Tibial artery (tissue), 4 donors: ENCODE measurements at regions not wholly inside any gene's neighbourhood (a gene's known extent, or its start where the extent isn't known, plus 50 kb on each side); places are given as distances from the start of the nearest gene placed in this dataset.

Experiments used
- DNase-seq, 2 donors: peaks; one replicate each; pipeline ENCODE4 v3.0.0-alpha.2; 2019
- H3K27ac ChIP-seq, 2 donors: fragments of 200-600 bp; sonication (generic) in 1 of 2; 1 replicate in 1 of 2; 2 replicates in 1 of 2; pipeline ENCODE4 v1.5.1; 2018 to 2019; ENCODE audit warnings: mild to moderate bottlenecking in 1 of 2
- H3K27me3 ChIP-seq, 2 donors: fragments of 200-600 bp; sonication (generic) in 1 of 2; one replicate each; pipeline versions ENCODE4 v1.5.1 to v1.6.0; 2016 to 2019
- H3K36me3 ChIP-seq, 3 donors: fragments of 200-600 bp; sonication (generic) in 2 of 3; one replicate each; pipeline ENCODE4 v1.5.1; 2016 to 2019; ENCODE audit warnings: mild to moderate bottlenecking in 2 of 3
- H3K4me1 ChIP-seq, 4 donors: fragments of 200-600 bp; sonication (generic) in 2 of 4; 1 replicate in 3 of 4; 2 replicates in 1 of 4; pipeline ENCODE4 v1.5.1; 2016 to 2019
- H3K4me3 ChIP-seq, 2 donors: fragments of 200-600 bp; sonication (generic) in 1 of 2; 1 replicate in 1 of 2; 2 replicates in 1 of 2; pipeline ENCODE4 v1.5.1; 2018 to 2019; ENCODE audit warnings: mild to moderate bottlenecking in 2 of 2
- H3K9me3 ChIP-seq, 3 donors: fragments of 200-600 bp; sonication (generic) in 1 of 3; one replicate each; pipeline ENCODE4 v1.5.1; 2016 to 2019
- CTCF ChIP-seq, 2 experiments: fragments of 200-600 bp in 1 of 2; fragments of 450-650 bp in 1 of 2; IDR thresholded peaks; one replicate each; pipeline ENCODE4 v1.5.1; 2017 to 2019; ENCODE audit warnings: antibody characterized with exemption in 2 of 2, mild to moderate bottlenecking in 1 of 2, moderate library complexity in 1 of 2
- intact Hi-C: fragments of 100-400 bp; cut with DNase I; formaldehyde crosslinking; loops from one replicate; pipeline ENCODE4 v1.15.0; 2023; ENCODE audit warnings: low total_unique reads

GRCh38 chr16:48471435-48471834 lies 86.2 kb upstream of the SIAH1 start:
- peaks cover 0 to 7% (median 0%) of the 10 kb centered on the region in 3 donors for H3K9me3 ChIP-seq
- H3K27ac ChIP-seq: no peak overlapping the region
- H3K4me1 ChIP-seq: no peaks in the 10 kb centered on the region
- no peak for TF ChIP-seq CTCF (IDR thresholded peaks at IDR 0.05)
- no peaks in the 10 kb centered on the region for H3K36me3 ChIP-seq
- intact Hi-C loops: no loop called here
- H3K4me3 ChIP-seq: no peak overlapping the region
- DNase-seq: no peak
- H3K27me3 ChIP-seq: no peaks in the 10 kb centered on the region

- TF ChIP-seq CTCF (IDR thresholded peaks at IDR 0.05): no peak
- DNase-seq: no peak
- Histone ChIP-seq H3K27me3 (no peaks in the 10 kb centered on the region), H3K36me3 (no peaks in the 10 kb centered on the region), H3K4me1 (no peaks in the 10 kb centered on the region), H3K4me3 (no peak overlapping the region), H3K27ac (no peak overlapping the region), H3K9me3 (peaks cover 0 to 6% (median 0%) of the 10 kb centered on the region in 3 donors)
- intact Hi-C loops: no loop called here
These were observed 77.0 kb upstream of the SIAH1 start for GRCh38 chr16:48462106-48462740.

GRCh38 chr16:48459167-48459566 lies 74.0 kb upstream of the SIAH1 start:
- Histone ChIP-seq H3K9me3 (no peaks in the 10 kb centered on the region), H3K4me1 (no peaks in the 10 kb centered on the region), H3K36me3 (no peaks in the 10 kb centered on the region), H3K4me3 (no peak overlapping the region), H3K27me3 (no peaks in the 10 kb centered on the region), H3K27ac (no peak overlapping the region)
- TF ChIP-seq CTCF (IDR thresholded peaks at IDR 0.05): no peak
- intact Hi-C loops: no loop called here
- DNase-seq: no peak

GRCh38 chr16:48454051-48454450 lies 68.8 kb upstream of the SIAH1 start:
- DNase-seq: no peak
- H3K27me3 ChIP-seq: no peaks in the 10 kb centered on the region
- H3K36me3 ChIP-seq: no peaks in the 10 kb centered on the region
- H3K9me3 ChIP-seq: no peaks in the 10 kb centered on the region
- intact Hi-C loops: no loop called here
- no peaks in the 10 kb centered on the region for H3K4me1 ChIP-seq
- TF ChIP-seq CTCF (IDR thresholded peaks at IDR 0.05): no peak
- H3K27ac ChIP-seq: no peak overlapping the region
- H3K4me3 ChIP-seq: no peak overlapping the region

GRCh38 chr16:48452991-48453760 lies 68.0 kb upstream of the SIAH1 start:
- no peak for DNase-seq
- H3K36me3 ChIP-seq: no peaks in the 10 kb centered on the region
- H3K27me3 ChIP-seq: no peaks in the 10 kb centered on the region
- intact Hi-C loops: no loop called here
- H3K4me3 ChIP-seq: no peak overlapping the region
- H3K4me1 ChIP-seq: no peaks in the 10 kb centered on the region
- no peak for TF ChIP-seq CTCF (IDR thresholded peaks at IDR 0.05)
- H3K27ac ChIP-seq: no peak overlapping the region
- H3K9me3 ChIP-seq: no peaks in the 10 kb centered on the region
